CD4-positive, CD25-positive, alpha-beta regulatory T cell (primary cell): ENCODE measurements at regions not wholly inside any gene's neighbourhood (a gene's known extent, or its start where the extent isn't known, plus 50 kb on each side); places are given as distances from the start of the nearest gene placed in this dataset.

Experiments used
- ATAC-seq, 2 donors: fragments of 150-1000 bp; cut with Tn5 transposase; one replicate each; pipeline ENCODE4 v1.10.0; 2021; ENCODE audit warnings: low read depth in 2 of 2, moderate number of reproducible peaks in 2 of 2, moderate library complexity in 1 of 2
- DNase-seq, 3 donors: peaks; one replicate each; pipeline versions ENCODE4 v3.0.0 to v3.0.0-alpha.2; 2012 to 2022; ENCODE audit warnings: mixed read lengths in 1 of 3
- H3K27ac ChIP-seq: one replicate; pipeline ENCODE4 v1.7.0; 2013; ENCODE audit warnings: mild to moderate bottlenecking, low read length; ENCODE audit not compliant: insufficient read depth, poor library complexity, severe bottlenecking
- H3K27me3 ChIP-seq: one replicate; pipeline ENCODE4 v1.7.0; 2013; ENCODE audit warnings: low read length; ENCODE audit not compliant: control insufficient read depth, insufficient read depth
- H3K36me3 ChIP-seq: one replicate; pipeline ENCODE4 v1.7.0; 2013; ENCODE audit warnings: mild to moderate bottlenecking, low read length, moderate library complexity; ENCODE audit not compliant: control insufficient read depth, insufficient read depth
- H3K4me1 ChIP-seq: 2 replicates; pipeline ENCODE4 v1.7.0; 2013; ENCODE audit warnings: mild to moderate bottlenecking, low read length; ENCODE audit not compliant: insufficient read depth, control insufficient read depth, poor library complexity, severe bottlenecking
- H3K4me3 ChIP-seq: one replicate; pipeline ENCODE4 v1.7.0; 2013; ENCODE audit warnings: low read depth, mild to moderate bottlenecking, low read length, moderate library complexity
- H3K9me3 ChIP-seq, 2 experiments: 1 replicate in 1 of 2; 2 replicates in 1 of 2; pipeline ENCODE4 v1.7.0; 2013; ENCODE audit warnings: low read length in 2 of 2, mild to moderate bottlenecking in 1 of 2, moderate library complexity in 1 of 2; ENCODE audit not compliant: control insufficient read depth in 2 of 2
- H3K27ac Mint-ChIP-seq, 3 donors: one replicate each; pipeline ENCODE4 v1.8.0; 2020 to 2022; ENCODE audit warnings: mild to moderate bottlenecking in 3 of 3, mixed read lengths in 3 of 3, moderate library complexity in 2 of 3
- H3K27me3 Mint-ChIP-seq: one replicate; pipeline ENCODE4 v1.8.0; 2022; ENCODE audit warnings: mild to moderate bottlenecking, mixed read lengths
- H3K36me3 Mint-ChIP-seq: one replicate; pipeline ENCODE4 v1.8.0; 2020; ENCODE audit warnings: mixed read lengths
- H3K4me1 Mint-ChIP-seq, 4 donors: one replicate each; pipeline ENCODE4 v1.8.0; 2020 to 2022; ENCODE audit warnings: mixed read lengths in 4 of 4, mild to moderate bottlenecking in 1 of 4
- H3K4me3 Mint-ChIP-seq, 4 donors: one replicate each; pipeline ENCODE4 v1.8.0; 2020 to 2022; ENCODE audit warnings: mild to moderate bottlenecking in 4 of 4, mixed read lengths in 4 of 4, moderate library complexity in 3 of 4
- H3K9me3 Mint-ChIP-seq, 7 donors: one replicate each; pipeline ENCODE4 v1.8.0; 2020 to 2022; ENCODE audit warnings: mixed read lengths in 7 of 7, mild to moderate bottlenecking in 3 of 7, moderate library complexity in 2 of 7

DNA sequence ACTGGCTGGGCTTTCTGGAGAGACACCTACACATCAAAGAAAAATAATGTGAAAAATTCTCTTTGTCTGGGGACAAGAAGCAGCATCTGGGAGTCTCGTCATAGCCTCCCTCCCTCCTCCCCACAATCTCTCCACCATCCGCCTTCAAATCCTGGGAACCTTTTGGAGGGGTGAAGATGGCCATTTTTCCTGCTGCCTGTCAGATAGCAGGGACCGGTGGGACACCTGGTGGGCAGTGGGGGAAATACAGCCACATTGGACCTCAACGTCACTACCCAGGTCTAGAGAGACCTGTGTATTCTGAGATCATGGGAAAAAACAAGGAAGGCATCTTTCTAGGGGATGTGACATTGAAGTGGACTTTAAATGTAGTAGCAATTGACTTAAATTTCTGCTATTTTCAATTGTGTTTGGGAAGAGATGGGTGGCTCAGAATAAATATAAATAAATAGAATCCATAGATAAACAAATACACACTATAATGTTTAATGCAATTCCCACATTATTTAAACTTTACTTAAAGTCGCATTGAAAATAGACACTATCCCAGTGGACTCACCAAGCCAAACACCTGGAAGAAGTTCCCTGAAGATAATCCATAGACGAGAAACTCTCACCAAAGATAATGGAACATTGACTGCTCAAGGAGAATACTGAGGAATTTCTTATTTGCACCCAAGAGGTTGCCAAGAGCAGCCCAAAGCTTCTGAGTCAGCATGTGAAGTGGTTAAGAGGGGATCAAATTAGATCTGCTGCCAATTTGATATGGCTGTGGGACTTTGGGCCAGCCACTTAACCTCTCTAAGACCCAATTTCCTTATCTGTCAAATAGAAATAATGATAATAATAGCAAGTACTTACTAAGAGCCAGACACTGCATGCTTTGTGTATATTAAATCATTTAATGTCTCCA, 147.6 kb upstream of the CAMK1G start:
- no peaks in the 10 kb centered on the region for H3K36me3 Mint-ChIP-seq
- no peaks in the 10 kb centered on the region for H3K9me3 ChIP-seq
- no peak for ATAC-seq

GRCh38 chr1:209439828-209440227, 143.7 kb upstream of the CAMK1G start:
- Mint-ChIP-seq H3K27ac (no peak overlapping the region), H3K4me1 (no peaks in the 10 kb centered on the region), H3K27me3 (peaks cover 5% of the 10 kb centered on the region), H3K9me3 (peaks cover 0 to 9% (median 4%) of the 10 kb centered on the region in 7 donors), H3K4me3 (no peak overlapping the region), H3K36me3 (no peaks in the 10 kb centered on the region)
- Histone ChIP-seq H3K27me3 (no peaks in the 10 kb centered on the region), H3K4me3 (no peak overlapping the region), H3K9me3 (no peaks in the 10 kb centered on the region), H3K36me3 (no peaks in the 10 kb centered on the region), H3K4me1 (no peaks in the 10 kb centered on the region), H3K27ac (no peak overlapping the region)
- DNase-seq: no peak
- ATAC-seq: no peak

More for the DNA sequence above, 147.6 kb upstream of the CAMK1G start:
- peaks cover 10% of the 10 kb centered on the region for H3K27me3 Mint-ChIP-seq
- H3K4me1 Mint-ChIP-seq: no peaks in the 10 kb centered on the region
- Histone ChIP-seq H3K36me3 (no peaks in the 10 kb centered on the region), H3K27ac (no peak overlapping the region), H3K27me3 (no peaks in the 10 kb centered on the region), H3K4me3 (no peak overlapping the region), H3K4me1 (no peaks in the 10 kb centered on the region)
- H3K4me3 Mint-ChIP-seq: no peak overlapping the region
- peaks cover 0 to 9% (median 2%) of the 10 kb centered on the region in 7 donors for H3K9me3 Mint-ChIP-seq
- peak in 1 of 3 donors; percentile 34 for DNase-seq
- H3K27ac Mint-ChIP-seq: no peak overlapping the region

DNA sequence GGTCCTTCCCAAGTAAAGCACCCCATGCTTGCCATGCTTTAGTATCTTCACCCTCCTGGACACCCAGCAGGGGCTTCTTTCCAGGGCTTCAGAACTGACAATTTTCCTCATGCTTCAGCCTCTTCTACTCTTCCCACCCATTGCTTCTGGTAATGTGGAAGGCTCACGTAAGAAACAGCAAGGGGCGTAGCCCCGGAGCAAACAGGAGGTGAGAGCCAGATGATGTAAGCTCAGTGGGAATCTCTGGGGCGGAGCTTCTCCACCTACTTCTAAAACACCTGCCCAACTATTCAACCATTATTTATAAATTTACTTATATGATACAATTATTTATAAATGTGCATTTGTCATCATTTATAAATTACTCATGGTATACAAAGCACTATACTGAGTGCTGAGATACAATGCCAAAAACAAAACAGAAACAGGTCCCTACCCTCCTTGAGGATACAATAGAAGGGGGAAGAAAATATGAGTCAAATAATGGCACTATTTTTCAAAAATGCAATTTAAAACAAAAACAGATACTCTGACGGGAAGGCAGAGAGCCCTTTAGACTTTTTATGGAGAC, 140.1 kb upstream of the CAMK1G start:
- H3K36me3 Mint-ChIP-seq: no peaks in the 10 kb centered on the region
- no peak for DNase-seq
- Histone ChIP-seq H3K36me3 (no peaks in the 10 kb centered on the region), H3K4me3 (no peak overlapping the region), H3K9me3 (no peaks in the 10 kb centered on the region), H3K27ac (no peak overlapping the region), H3K27me3 (no peaks in the 10 kb centered on the region), H3K4me1 (no peaks in the 10 kb centered on the region)
- H3K9me3 Mint-ChIP-seq: peaks cover 0 to 9% (median 2%) of the 10 kb centered on the region in 7 donors
- H3K4me1 Mint-ChIP-seq: no peaks in the 10 kb centered on the region
- no peaks in the 10 kb centered on the region for H3K27me3 Mint-ChIP-seq
- H3K27ac Mint-ChIP-seq: no peak overlapping the region
- ATAC-seq: no peak
- H3K4me3 Mint-ChIP-seq: no peak overlapping the region

DNA sequence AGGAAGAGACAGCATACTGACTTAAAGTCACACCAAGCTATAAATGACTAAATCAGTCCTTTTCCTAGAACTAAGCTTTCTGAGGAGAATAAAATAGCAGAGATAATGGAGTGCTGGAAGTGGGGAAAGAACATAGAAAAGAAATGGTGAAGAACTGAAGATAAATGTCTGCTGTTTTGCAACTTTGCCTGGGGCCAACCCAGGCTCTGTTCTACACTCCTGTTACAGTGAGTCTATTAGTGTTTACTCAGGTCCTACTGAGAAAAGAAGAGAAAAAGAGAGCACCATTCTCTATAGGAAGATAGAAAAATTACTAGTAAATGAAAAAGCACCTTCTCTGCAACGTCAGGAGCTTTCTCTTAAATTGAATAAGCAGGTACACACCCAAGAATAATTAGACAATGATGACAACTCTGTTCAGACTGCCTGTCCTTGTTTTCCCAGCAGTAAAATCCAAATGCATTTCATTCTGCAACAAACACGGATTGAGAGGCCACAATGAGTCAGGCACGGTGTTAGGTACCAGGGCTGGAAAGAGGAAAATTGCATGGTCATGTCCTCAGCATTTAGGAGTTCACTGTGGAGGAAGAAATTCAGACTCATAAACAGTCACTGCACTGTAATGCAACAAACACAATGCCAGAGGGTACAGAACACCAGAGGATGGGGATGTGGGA, 139.4 kb upstream of the CAMK1G start:
- ATAC-seq: no peak
- no peaks in the 10 kb centered on the region for H3K27me3 Mint-ChIP-seq
- H3K36me3 ChIP-seq: no peaks in the 10 kb centered on the region

GRCh38 chr1:209444961-209445360, 138.6 kb upstream of the CAMK1G start:
- DNase-seq (no peak), ATAC-seq (no peak)
- Histone ChIP-seq H3K4me1 (no peaks in the 10 kb centered on the region), H3K27me3 (no peaks in the 10 kb centered on the region), H3K9me3 (no peaks in the 10 kb centered on the region), H3K36me3 (no peaks in the 10 kb centered on the region), H3K4me3 (no peak overlapping the region), H3K27ac (no peak overlapping the region)
- Mint-ChIP-seq H3K9me3 (peaks cover 0 to 3% (median 2%) of the 10 kb centered on the region in 7 donors), H3K4me3 (no peak overlapping the region), H3K27me3 (no peaks in the 10 kb centered on the region), H3K4me1 (no peaks in the 10 kb centered on the region), H3K36me3 (no peaks in the 10 kb centered on the region), H3K27ac (no peak overlapping the region)

More for the DNA sequence above, 139.4 kb upstream of the CAMK1G start:
- DNase-seq: no peak
- no peaks in the 10 kb centered on the region for H3K27me3 ChIP-seq
- H3K4me1 ChIP-seq: no peaks in the 10 kb centered on the region
- H3K9me3 ChIP-seq: no peaks in the 10 kb centered on the region
- Mint-ChIP-seq H3K4me3 (no peak overlapping the region), H3K9me3 (peaks cover 0 to 6% (median 2%) of the 10 kb centered on the region in 7 donors), H3K36me3 (no peaks in the 10 kb centered on the region), H3K27ac (no peak overlapping the region), H3K4me1 (no peaks in the 10 kb centered on the region)
- no peak overlapping the region for H3K27ac ChIP-seq
- H3K4me3 ChIP-seq: no peak overlapping the region

DNA sequence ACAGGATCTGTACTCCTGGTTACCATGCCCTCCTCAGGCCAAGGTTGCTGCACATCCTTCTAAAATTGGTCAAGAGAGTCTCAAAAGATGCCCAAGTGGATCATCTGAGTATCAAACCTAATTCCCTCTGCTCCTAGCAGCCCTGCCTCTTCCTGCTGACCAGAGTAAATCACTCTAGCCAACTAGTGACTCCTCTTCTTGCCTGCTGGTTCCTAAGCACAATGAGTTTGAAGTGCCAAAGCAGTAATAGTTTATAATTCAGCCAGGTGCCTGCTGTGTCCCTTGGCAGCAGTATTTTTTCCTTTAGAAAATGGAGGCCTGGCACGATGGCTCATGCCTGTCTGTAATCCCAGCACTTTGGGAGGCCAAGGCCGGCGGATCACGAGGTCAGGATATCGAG, 137.9 kb upstream of the CAMK1G start:
- Mint-ChIP-seq H3K36me3 (no peaks in the 10 kb centered on the region), H3K27me3 (no peaks in the 10 kb centered on the region), H3K27ac (no peak overlapping the region), H3K4me1 (no peaks in the 10 kb centered on the region), H3K9me3 (peaks cover 0 to 2% (median 0%) of the 10 kb centered on the region in 7 donors), H3K4me3 (no peak overlapping the region)
- no peaks in the 10 kb centered on the region for H3K27me3 ChIP-seq
- H3K9me3 ChIP-seq: no peaks in the 10 kb centered on the region
- DNase-seq (no peak), ATAC-seq (no peak)
- no peak overlapping the region for H3K4me3 ChIP-seq
- no peaks in the 10 kb centered on the region for H3K36me3 ChIP-seq
- H3K27ac ChIP-seq: no peak overlapping the region
- no peaks in the 10 kb centered on the region for H3K4me1 ChIP-seq

DNA sequence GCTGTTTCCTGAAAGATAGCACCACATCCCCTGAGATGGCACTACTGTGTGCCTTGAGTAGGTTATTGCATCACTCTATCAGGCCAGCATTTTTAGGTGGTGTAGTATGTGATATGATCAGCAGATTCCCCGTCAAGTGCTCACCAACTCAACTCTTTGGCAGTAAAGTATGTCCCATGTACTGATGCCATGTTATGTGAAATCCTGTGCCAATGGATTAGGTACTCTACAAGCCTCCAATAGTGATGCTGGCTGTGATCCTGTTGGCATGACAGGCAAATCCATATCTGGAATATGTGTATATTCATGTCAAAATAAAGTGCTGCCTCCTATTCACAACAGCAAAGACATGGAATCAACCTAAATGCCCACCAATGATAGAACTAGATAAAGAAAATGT, 137.2 kb upstream of the CAMK1G start:
- no peak overlapping the region for H3K4me3 ChIP-seq

More for the DNA sequence above, 137.2 kb upstream of the CAMK1G start:
- Histone ChIP-seq H3K9me3 (no peaks in the 10 kb centered on the region), H3K36me3 (no peaks in the 10 kb centered on the region), H3K4me1 (no peaks in the 10 kb centered on the region), H3K27ac (no peak overlapping the region), H3K27me3 (no peaks in the 10 kb centered on the region)
- no peak for ATAC-seq
- Mint-ChIP-seq H3K27me3 (no peaks in the 10 kb centered on the region), H3K9me3 (peaks cover 0 to 2% (median 0%) of the 10 kb centered on the region in 7 donors), H3K4me1 (no peaks in the 10 kb centered on the region), H3K27ac (no peak overlapping the region), H3K4me3 (no peak overlapping the region), H3K36me3 (no peaks in the 10 kb centered on the region)
- no peak for DNase-seq
